Activated CD4-positive, alpha-beta memory T cell treated with anti-CD3 and anti-CD28 coated beads, Interleukin-2, amount 10 ng/mL, durations not matched to agents 7 days and 5 days (primary cell): ENCODE measurements at regions not wholly inside any gene's neighbourhood (a gene's known extent, or its start where the extent isn't known, plus 50 kb on each side); places are given as distances from the start of the nearest gene placed in this dataset.
"Not testable (repeated sequence)": the region's sequence is repeated elsewhere in the genome, so short reads cannot be mapped to it uniquely, and the experiment has no call there.

Experiments used
- CTCF ChIA-PET: fragments of 350-600 bp; sonication (Branson Sonifier 250); formaldehyde crosslinking; loops from one replicate; lab custom pipeline; 2021; ENCODE audit warnings: antibody characterized with exemption, inconsistent platforms; lab: Charles Lee
- POLR2A ChIA-PET: fragments of 350-600 bp; sonication (Branson Sonifier 250); formaldehyde crosslinking; loops from one replicate; lab custom pipeline; 2021; ENCODE audit warnings: antibody characterized with exemption; lab: Charles Lee
- DNase-seq: peaks from one replicate; pipeline ENCODE4 v3.0.0-alpha.2; 2020
- H3K27ac Mint-ChIP-seq: one replicate; pipeline ENCODE4 v1.8.0; 2021; ENCODE audit warnings: mild to moderate bottlenecking, mixed read lengths
- H3K27me3 Mint-ChIP-seq: one replicate; pipeline ENCODE4 v1.8.0; 2021; ENCODE audit warnings: mixed read lengths
- H3K36me3 Mint-ChIP-seq: one replicate; pipeline ENCODE4 v1.8.0; 2021; ENCODE audit warnings: low read depth, mixed read lengths
- H3K4me1 Mint-ChIP-seq: one replicate; pipeline ENCODE4 v1.8.0; 2021; ENCODE audit warnings: mixed read lengths
- H3K4me3 Mint-ChIP-seq: one replicate; pipeline ENCODE4 v1.8.0; 2021; ENCODE audit warnings: mild to moderate bottlenecking, mixed read lengths
- H3K9me3 Mint-ChIP-seq: one replicate; pipeline ENCODE4 v1.8.0; 2021; ENCODE audit warnings: mixed read lengths

GRCh38 chr19:30277941-30278881 is 94.0 kb upstream of the ZNF536 start:
- no peak overlapping the region for H3K4me3 Mint-ChIP-seq
- CTCF ChIA-PET: no interaction called here
- no peaks in the 10 kb centered on the region for H3K27me3 Mint-ChIP-seq
- no peaks in the 10 kb centered on the region for H3K9me3 Mint-ChIP-seq
- no peak for DNase-seq
- POLR2A ChIA-PET: no interaction called here
- H3K4me1 Mint-ChIP-seq: no peaks in the 10 kb centered on the region
- H3K36me3 Mint-ChIP-seq: no peaks in the 10 kb centered on the region
- H3K27ac Mint-ChIP-seq: no peak overlapping the region

- ChIA-PET POLR2A (no interaction called here), CTCF (no interaction called here)
- Mint-ChIP-seq H3K36me3 (no peaks in the 10 kb centered on the region), H3K27me3 (no peaks in the 10 kb centered on the region), H3K4me3 (no peak overlapping the region), H3K27ac (no peak overlapping the region), H3K4me1 (no peaks in the 10 kb centered on the region), H3K9me3 (no peaks in the 10 kb centered on the region)
- DNase-seq: no peak
These were observed 93.3 kb upstream of the ZNF536 start for GRCh38 chr19:30278882-30279254.

- H3K4me1 Mint-ChIP-seq: no peaks in the 10 kb centered on the region
These were observed 92.2 kb upstream of the ZNF536 start for GRCh38 chr19:30280018-30280417.

GRCh38 chr19:30281906-30282305 is 90.3 kb upstream of the ZNF536 start:
- no peak overlapping the region for H3K27ac Mint-ChIP-seq
- CTCF ChIA-PET: interaction anchor here (0.6 kb wide), 1 partner anchor 464 kb away, joined by 3 read pairs; no protein-coding TSS in a partner anchor
- DNase-seq: no peak
- no peaks in the 10 kb centered on the region for H3K4me1 Mint-ChIP-seq
- H3K27me3 Mint-ChIP-seq: no peaks in the 10 kb centered on the region
- POLR2A ChIA-PET: no interaction called here
- no peaks in the 10 kb centered on the region for H3K36me3 Mint-ChIP-seq
- no peaks in the 10 kb centered on the region for H3K9me3 Mint-ChIP-seq
- no peak overlapping the region for H3K4me3 Mint-ChIP-seq

More at GRCh38 chr19:30280018-30280417, 92.2 kb upstream of the ZNF536 start:
- Mint-ChIP-seq H3K27ac (no peak overlapping the region), H3K9me3 (no peaks in the 10 kb centered on the region), H3K36me3 (no peaks in the 10 kb centered on the region), H3K4me3 (no peak overlapping the region), H3K27me3 (no peaks in the 10 kb centered on the region)
- CTCF ChIA-PET: no interaction called here
- POLR2A ChIA-PET: no interaction called here
- no peak for DNase-seq

- CTCF ChIA-PET: no interaction called here
- no peak overlapping the region for H3K27ac Mint-ChIP-seq
These were observed 88.6 kb upstream of the ZNF536 start for GRCh38 chr19:30283556-30283955.

GRCh38 chr19:30284209-30284608 is 88.0 kb upstream of the ZNF536 start:
- ChIA-PET POLR2A (no interaction called here), CTCF (no interaction called here)
- H3K4me3 Mint-ChIP-seq: no peak overlapping the region
- DNase-seq: no peak
- H3K27me3 Mint-ChIP-seq: no peaks in the 10 kb centered on the region
- no peak overlapping the region for H3K27ac Mint-ChIP-seq
- no peaks in the 10 kb centered on the region for H3K36me3 Mint-ChIP-seq
- no peaks in the 10 kb centered on the region for H3K9me3 Mint-ChIP-seq
- H3K4me1 Mint-ChIP-seq: no peaks in the 10 kb centered on the region

More at GRCh38 chr19:30283556-30283955, 88.6 kb upstream of the ZNF536 start:
- Mint-ChIP-seq H3K36me3 (no peaks in the 10 kb centered on the region), H3K4me3 (no peak overlapping the region), H3K27me3 (no peaks in the 10 kb centered on the region), H3K9me3 (no peaks in the 10 kb centered on the region), H3K4me1 (no peaks in the 10 kb centered on the region)
- POLR2A ChIA-PET: no interaction called here
- no peak for DNase-seq

GRCh38 chr19:30284885-30285284 is 87.3 kb upstream of the ZNF536 start:
- no peak overlapping the region for H3K4me3 Mint-ChIP-seq
- H3K36me3 Mint-ChIP-seq: no peaks in the 10 kb centered on the region
- H3K9me3 Mint-ChIP-seq: no peaks in the 10 kb centered on the region
- no peak overlapping the region for H3K27ac Mint-ChIP-seq
- DNase-seq: no peak
- H3K27me3 Mint-ChIP-seq: no peaks in the 10 kb centered on the region
- CTCF ChIA-PET: no interaction called here
- no peaks in the 10 kb centered on the region for H3K4me1 Mint-ChIP-seq
- POLR2A ChIA-PET: no interaction called here

GRCh38 chr19:30286378-30286777 is 85.8 kb upstream of the ZNF536 start:
- Mint-ChIP-seq H3K4me1 (no peaks in the 10 kb centered on the region), H3K27ac (no peak overlapping the region), H3K27me3 (no peaks in the 10 kb centered on the region), H3K4me3 (no peak overlapping the region), H3K9me3 (no peaks in the 10 kb centered on the region), H3K36me3 (no peaks in the 10 kb centered on the region)
- POLR2A ChIA-PET: no interaction called here
- DNase-seq: no peak
- CTCF ChIA-PET: no interaction called here

GRCh38 chr19:30287259-30287658 is 84.9 kb upstream of the ZNF536 start:
- Mint-ChIP-seq H3K27me3 (no peaks in the 10 kb centered on the region), H3K36me3 (no peaks in the 10 kb centered on the region), H3K27ac (no peak overlapping the region), H3K4me1 (no peaks in the 10 kb centered on the region), H3K4me3 (no peak overlapping the region), H3K9me3 (no peaks in the 10 kb centered on the region)
- ChIA-PET CTCF (no interaction called here), POLR2A (no interaction called here)
- DNase-seq: no peak

GRCh38 chr19:30287973-30288372 is 84.2 kb upstream of the ZNF536 start:
- no peaks in the 10 kb centered on the region for H3K4me1 Mint-ChIP-seq
- H3K36me3 Mint-ChIP-seq: no peaks in the 10 kb centered on the region
- no peak overlapping the region for H3K4me3 Mint-ChIP-seq
- H3K9me3 Mint-ChIP-seq: no peaks in the 10 kb centered on the region
- H3K27me3 Mint-ChIP-seq: no peaks in the 10 kb centered on the region
- H3K27ac Mint-ChIP-seq: no peak overlapping the region
- DNase-seq: no peak
- CTCF ChIA-PET: no interaction called here
- POLR2A ChIA-PET: no interaction called here

- CTCF ChIA-PET: no interaction called here
- DNase-seq: no peak
- Mint-ChIP-seq H3K27me3 (no peaks in the 10 kb centered on the region), H3K4me1 (no peaks in the 10 kb centered on the region), H3K36me3 (no peaks in the 10 kb centered on the region), H3K4me3 (no peak overlapping the region), H3K27ac (no peak overlapping the region), H3K9me3 (no peaks in the 10 kb centered on the region)
- POLR2A ChIA-PET: no interaction called here
These were observed 83.3 kb upstream of the ZNF536 start for GRCh38 chr19:30288911-30289310.

GRCh38 chr19:30289336-30289735 is 82.8 kb upstream of the ZNF536 start:
- no peaks in the 10 kb centered on the region for H3K27me3 Mint-ChIP-seq
- no peak overlapping the region for H3K4me3 Mint-ChIP-seq
- no peaks in the 10 kb centered on the region for H3K4me1 Mint-ChIP-seq
- POLR2A ChIA-PET: no interaction called here
- H3K9me3 Mint-ChIP-seq: no peaks in the 10 kb centered on the region
- DNase-seq: no peak
- H3K27ac Mint-ChIP-seq: no peak overlapping the region
- CTCF ChIA-PET: no interaction called here
- H3K36me3 Mint-ChIP-seq: no peaks in the 10 kb centered on the region

- POLR2A ChIA-PET, H3K27ac Mint-ChIP-seq, DNase-seq, H3K4me3 Mint-ChIP-seq, H3K36me3 Mint-ChIP-seq, H3K9me3 Mint-ChIP-seq, CTCF ChIA-PET, H3K4me1 Mint-ChIP-seq, H3K27me3 Mint-ChIP-seq: not testable (repeated sequence)
These were observed 81.4 kb upstream of the ZNF536 start for GRCh38 chr19:30290805-30291204.
